Adrenal gland (tissue), 5 donors: ENCODE measurements at regions not wholly inside any gene's neighbourhood (a gene's known extent, or its start where the extent isn't known, plus 50 kb on each side); places are given as distances from the start of the nearest gene placed in this dataset.

Experiments used
- POLR2A ChIP-seq, 2 donors: fragments of 450-650 bp; IDR thresholded peaks; one replicate each; pipeline ENCODE4 v1.6.1; 2017; ENCODE audit warnings: antibody characterized with exemption in 2 of 2, mild to moderate bottlenecking in 2 of 2, moderate library complexity in 1 of 2
- TF ChIP-seq, protein P1 (sequence below), 6 experiments: fragments of 450-650 bp in 4 of 6; fragments of 200-600 bp in 2 of 6; sonication (generic) in 1 of 6; IDR thresholded peaks; 1 replicate in 5 of 6; 2 replicates in 1 of 6; pipeline versions ENCODE4 v1.5.1 to v1.8.0; 2016 to 2021; ENCODE audit warnings: antibody characterized with exemption in 6 of 6, mild to moderate bottlenecking in 2 of 6, moderate library complexity in 1 of 6
- donor health status: DM: no; HTN: no; CAD: no.

DNA sequence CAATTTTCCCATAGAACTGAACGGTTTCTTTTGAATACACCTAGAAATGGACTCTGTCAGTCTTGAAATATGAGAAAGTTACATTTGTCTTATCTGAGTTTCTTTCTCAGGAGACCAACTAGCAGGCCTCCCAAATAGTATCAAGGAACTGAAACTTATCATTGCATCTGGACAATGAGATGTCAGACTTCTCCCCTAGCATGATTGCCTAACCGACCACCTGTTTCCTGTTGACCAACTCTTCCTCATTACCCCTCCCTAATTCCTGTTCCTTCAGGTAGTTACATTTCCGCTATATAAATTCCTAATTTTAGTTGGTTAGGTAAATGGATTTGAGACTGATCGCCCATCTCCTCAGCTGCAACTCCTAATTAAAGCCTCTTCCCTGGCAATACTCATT is 1587.3 kb downstream of the NCAM2 start:
- TF ChIP-seq, protein P1, sequence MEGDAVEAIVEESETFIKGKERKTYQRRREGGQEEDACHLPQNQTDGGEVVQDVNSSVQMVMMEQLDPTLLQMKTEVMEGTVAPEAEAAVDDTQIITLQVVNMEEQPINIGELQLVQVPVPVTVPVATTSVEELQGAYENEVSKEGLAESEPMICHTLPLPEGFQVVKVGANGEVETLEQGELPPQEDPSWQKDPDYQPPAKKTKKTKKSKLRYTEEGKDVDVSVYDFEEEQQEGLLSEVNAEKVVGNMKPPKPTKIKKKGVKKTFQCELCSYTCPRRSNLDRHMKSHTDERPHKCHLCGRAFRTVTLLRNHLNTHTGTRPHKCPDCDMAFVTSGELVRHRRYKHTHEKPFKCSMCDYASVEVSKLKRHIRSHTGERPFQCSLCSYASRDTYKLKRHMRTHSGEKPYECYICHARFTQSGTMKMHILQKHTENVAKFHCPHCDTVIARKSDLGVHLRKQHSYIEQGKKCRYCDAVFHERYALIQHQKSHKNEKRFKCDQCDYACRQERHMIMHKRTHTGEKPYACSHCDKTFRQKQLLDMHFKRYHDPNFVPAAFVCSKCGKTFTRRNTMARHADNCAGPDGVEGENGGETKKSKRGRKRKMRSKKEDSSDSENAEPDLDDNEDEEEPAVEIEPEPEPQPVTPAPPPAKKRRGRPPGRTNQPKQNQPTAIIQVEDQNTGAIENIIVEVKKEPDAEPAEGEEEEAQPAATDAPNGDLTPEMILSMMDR (IDR thresholded peaks at IDR 0.05), result no peak
- no peak for TF ChIP-seq POLR2A (IDR thresholded peaks at IDR 0.05)
